GM12875 (cell line): ENCODE measurements at regions not wholly inside any gene's neighbourhood (a gene's known extent, or its start where the extent isn't known, plus 50 kb on each side); places are given as distances from the start of the nearest gene placed in this dataset.

Experiments used
- H3K4me3 ChIP-seq: one replicate; pipeline ENCODE4 v1.5.1; 2011; ENCODE audit warnings: low read depth, low read length, control low read depth
- TF ChIP-seq, protein P1 (sequence below): IDR thresholded peaks from 2 replicates; pipeline ENCODE4 v1.5.1; 2011; ENCODE audit warnings: low read depth, mild to moderate bottlenecking, control low read depth, inconsistent platforms, low read length, moderate library complexity, borderline replicate concordance; ENCODE audit not compliant: insufficient read depth

DNA sequence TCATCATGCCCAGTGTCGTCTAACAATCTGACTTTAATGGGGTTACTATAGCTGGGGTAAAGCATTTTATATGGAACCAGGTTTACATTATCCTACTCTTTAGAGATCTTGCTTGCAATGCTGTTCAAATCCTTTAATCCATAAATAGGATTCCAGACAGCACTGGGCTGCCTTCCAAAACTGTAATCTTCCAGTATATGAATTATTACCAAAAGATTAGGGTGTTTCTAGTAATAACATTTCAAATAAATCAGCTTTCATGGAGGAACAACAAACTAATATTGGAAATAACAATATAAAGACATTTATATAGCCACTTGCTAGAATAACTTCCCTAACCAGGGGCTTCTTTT is 88.6 kb upstream of the PLXNA2 start:
- TF ChIP-seq, protein P1, sequence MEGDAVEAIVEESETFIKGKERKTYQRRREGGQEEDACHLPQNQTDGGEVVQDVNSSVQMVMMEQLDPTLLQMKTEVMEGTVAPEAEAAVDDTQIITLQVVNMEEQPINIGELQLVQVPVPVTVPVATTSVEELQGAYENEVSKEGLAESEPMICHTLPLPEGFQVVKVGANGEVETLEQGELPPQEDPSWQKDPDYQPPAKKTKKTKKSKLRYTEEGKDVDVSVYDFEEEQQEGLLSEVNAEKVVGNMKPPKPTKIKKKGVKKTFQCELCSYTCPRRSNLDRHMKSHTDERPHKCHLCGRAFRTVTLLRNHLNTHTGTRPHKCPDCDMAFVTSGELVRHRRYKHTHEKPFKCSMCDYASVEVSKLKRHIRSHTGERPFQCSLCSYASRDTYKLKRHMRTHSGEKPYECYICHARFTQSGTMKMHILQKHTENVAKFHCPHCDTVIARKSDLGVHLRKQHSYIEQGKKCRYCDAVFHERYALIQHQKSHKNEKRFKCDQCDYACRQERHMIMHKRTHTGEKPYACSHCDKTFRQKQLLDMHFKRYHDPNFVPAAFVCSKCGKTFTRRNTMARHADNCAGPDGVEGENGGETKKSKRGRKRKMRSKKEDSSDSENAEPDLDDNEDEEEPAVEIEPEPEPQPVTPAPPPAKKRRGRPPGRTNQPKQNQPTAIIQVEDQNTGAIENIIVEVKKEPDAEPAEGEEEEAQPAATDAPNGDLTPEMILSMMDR: no peak
- no peak overlapping the region for H3K4me3 ChIP-seq

DNA sequence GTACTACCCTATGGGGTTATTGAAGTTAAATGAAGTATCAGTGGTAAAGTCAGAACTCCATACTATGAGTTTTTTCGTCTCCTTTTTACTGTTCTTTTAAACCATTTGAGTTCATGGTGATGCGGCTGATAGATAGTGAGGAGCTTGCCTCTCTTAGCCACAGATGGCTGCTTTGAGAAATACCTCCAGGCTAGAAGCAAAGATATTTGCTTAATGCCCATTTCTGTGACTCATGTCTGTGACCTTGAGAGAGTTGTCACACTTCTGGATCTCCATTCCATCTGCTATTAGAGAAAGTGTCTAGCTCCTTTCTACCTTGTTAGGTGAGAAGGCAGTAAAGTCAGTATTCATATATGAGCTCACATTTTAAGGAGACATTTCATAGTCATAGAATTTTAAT is 89.5 kb upstream of the PLXNA2 start:
- TF ChIP-seq, protein P1: no peak
- H3K4me3 ChIP-seq: no peak overlapping the region

DNA sequence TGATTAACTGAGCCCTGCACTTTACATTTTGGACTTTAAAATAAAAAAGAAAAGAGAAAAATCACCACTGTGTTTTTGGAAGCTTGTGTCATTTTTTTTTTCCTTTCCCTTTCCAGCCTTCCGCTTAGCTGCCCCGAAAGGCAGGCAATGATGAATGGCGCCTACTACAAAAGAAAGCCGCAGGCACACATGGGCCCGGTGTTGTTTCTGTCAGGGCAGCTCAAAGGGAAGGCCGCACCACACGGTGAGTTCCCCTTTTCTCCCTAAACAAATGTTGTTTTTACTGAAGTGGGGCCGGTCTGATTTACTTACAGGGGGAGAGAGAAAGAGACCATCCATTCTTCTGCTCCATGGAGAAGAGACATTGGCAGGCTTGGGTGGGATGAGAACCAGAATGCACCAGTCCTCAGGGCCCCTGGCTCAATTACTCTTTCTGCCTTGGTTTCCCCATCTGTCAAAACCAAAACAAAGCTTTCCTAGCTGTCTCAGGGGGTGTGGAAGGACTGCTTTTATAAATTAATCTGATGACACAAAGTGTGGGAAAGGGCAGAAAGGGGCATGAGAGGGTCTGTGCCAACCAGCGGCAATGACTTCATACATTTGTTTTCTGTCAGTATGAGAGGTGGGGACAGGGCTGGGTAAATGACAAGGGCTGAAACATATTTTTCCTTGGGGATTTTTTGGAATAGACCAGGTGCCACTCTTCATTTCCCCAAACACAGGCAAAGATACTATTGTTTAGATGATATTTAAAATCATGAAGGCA is 91.4 kb upstream of the PLXNA2 start:
- no peak overlapping the region for H3K4me3 ChIP-seq
- TF ChIP-seq, protein P1: no peak

DNA sequence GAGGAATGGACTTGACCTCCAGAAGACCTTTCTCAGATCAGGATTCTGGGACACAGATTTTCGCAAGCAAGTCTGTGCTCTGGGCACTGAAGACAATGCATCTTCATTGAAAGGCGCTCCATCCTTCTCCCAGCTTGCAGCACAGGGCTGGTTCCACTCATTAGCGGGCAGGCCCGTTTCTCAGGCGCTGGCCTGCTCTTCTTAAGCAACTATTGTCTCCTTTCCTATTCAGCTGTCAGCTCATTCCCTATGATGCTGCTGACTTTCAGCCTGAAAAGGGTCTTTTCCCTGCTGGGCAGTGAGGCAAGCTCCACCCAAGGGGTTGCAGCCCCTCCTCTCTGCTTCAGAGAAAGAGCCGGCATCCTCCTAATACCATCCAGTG is 91.9 kb upstream of the PLXNA2 start:
- H3K4me3 ChIP-seq: no peak overlapping the region
- TF ChIP-seq, protein P1: no peak

DNA sequence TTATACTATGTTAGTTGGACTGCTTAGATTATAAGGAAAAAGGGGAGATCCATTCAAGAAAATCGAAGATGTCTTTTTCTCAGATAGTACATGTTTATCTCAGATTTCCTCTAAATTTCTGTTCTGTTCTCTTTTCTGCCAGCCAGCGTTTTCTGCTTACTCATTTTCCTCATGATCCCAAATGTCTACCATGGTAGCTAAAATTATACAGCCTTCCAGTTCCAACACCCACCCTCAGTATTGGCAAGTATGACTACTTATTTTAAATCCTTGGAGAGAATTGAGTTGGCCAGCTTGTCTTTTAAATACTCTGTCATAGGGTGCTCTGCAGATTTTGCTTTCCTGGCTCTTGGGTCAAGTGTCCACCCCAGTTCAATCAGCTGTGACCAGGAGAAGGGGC is 95.7 kb upstream of the PLXNA2 start:
- TF ChIP-seq, protein P1: no peak
- no peak overlapping the region for H3K4me3 ChIP-seq

DNA sequence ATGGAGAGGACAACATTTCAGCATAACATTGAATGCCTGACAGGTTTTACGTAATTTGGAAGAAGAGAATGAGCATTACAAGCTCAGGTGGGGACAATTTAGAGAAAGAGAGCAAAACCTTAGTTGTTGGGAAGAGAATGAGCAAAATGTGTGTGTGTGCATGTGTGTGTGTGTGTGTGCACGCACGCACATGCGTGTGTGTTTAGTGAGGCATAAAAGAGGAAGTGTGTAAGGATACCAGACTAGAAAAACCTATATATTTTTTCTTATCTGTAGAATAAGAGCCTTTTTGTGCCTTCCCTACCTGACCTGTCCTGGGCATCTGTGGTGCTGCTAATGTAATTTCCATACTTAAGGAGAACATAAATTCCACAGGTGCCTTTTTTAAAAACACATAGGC is 99.0 kb upstream of the PLXNA2 start:
- TF ChIP-seq, protein P1: no peak

DNA sequence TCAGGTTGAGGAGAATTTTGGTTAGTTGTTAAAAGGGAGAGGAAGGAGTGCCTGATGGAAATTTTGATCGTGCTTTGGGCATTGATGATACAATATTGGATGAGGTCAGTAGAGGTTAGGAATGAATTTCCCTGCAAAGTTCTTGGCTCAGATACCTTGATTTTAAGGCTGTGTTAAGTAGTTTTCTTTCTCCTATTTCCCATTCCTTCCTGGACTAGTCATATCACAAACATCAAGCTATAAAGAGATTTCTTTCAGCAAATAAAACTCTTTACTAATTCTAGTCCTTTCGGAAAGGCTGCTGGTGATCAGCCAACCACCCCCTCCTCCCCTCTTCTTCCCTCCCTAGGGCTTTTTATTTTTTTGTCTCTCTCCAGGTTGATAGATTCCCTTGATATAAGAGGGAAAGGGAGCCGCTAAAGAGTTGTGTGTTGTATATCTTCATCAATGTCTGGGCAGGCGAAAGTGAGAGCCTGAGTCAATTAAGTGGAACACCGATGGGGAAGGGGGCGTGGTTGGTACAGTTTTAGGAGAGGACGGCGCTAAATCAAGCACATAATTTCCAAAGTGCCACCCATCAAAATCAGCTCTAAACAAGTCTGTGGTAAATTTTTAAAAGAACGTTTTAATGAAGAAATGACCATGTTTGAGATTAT is 100.1 kb upstream of the PLXNA2 start:
- H3K4me3 ChIP-seq: no peak overlapping the region
- TF ChIP-seq, protein P1: no peak

More for the DNA sequence above, 99.0 kb upstream of the PLXNA2 start:
- H3K4me3 ChIP-seq: no peak overlapping the region
